ENCODE measurements at regions not wholly inside any gene's neighbourhood (a gene's known extent, or its start where the extent isn't known, plus 50 kb on each side); places are given as distances from the start of the nearest gene placed in this dataset.

- H3K9me3 ChIP-seq = no peaks in the 10 kb centered on the region
- intact Hi-C loops (cut with DNase I) = no loop called here
- TF ChIP-seq CTCF (IDR thresholded peaks at IDR 0.05) = no peak
- ATAC-seq = no peak
- DNase-seq = no peak
- H3K27me3 ChIP-seq = no peaks in the 10 kb centered on the region
- no peaks in the 10 kb centered on the region for H3K4me1 ChIP-seq
- H3K36me3 ChIP-seq = no peaks in the 10 kb centered on the region
- no peak overlapping the region for H3K4me3 ChIP-seq
- no peak overlapping the region for H3K27ac ChIP-seq
Measured at GRCh38 chr15:31161951-31162350, 60.4 kb upstream of the TRPM1 start.

- Histone ChIP-seq H3K27me3 (no peaks in the 10 kb centered on the region), H3K4me3 (no peak overlapping the region), H3K27ac (no peak overlapping the region), H3K9me3 (no peaks in the 10 kb centered on the region), H3K36me3 (no peaks in the 10 kb centered on the region), H3K4me1 (no peaks in the 10 kb centered on the region)
- TF ChIP-seq CTCF (IDR thresholded peaks at IDR 0.05) = no peak
- intact Hi-C loops (cut with DNase I) = no loop called here
- no peak for DNase-seq
- no peak for ATAC-seq
Measured at GRCh38 chr15:31162721-31163510, 61.4 kb upstream of the TRPM1 start.

GRCh38 chr15:31163769-31164572 is 62.4 kb upstream of the TRPM1 start:
- H3K36me3 ChIP-seq = no peaks in the 10 kb centered on the region
- TF ChIP-seq CTCF (IDR thresholded peaks at IDR 0.05) = no peak
- no peak overlapping the region for H3K4me3 ChIP-seq
- ATAC-seq = no peak
- DNase-seq = no peak
- H3K27ac ChIP-seq = no peak overlapping the region
- H3K4me1 ChIP-seq = no peaks in the 10 kb centered on the region
- no peaks in the 10 kb centered on the region for H3K27me3 ChIP-seq
- H3K9me3 ChIP-seq = no peaks in the 10 kb centered on the region
- intact Hi-C loops (cut with DNase I) = no loop called here

- Histone ChIP-seq H3K4me3 (no peak overlapping the region), H3K27me3 (no peaks in the 10 kb centered on the region), H3K27ac (no peak overlapping the region), H3K36me3 (no peaks in the 10 kb centered on the region), H3K4me1 (no peaks in the 10 kb centered on the region), H3K9me3 (no peaks in the 10 kb centered on the region)
- TF ChIP-seq CTCF (IDR thresholded peaks at IDR 0.05) = no peak
- ATAC-seq = no peak
- no peak for DNase-seq
- intact Hi-C loops (cut with DNase I) = no loop called here
Measured at GRCh38 chr15:31164573-31164912, 63.0 kb upstream of the TRPM1 start.

GRCh38 chr15:31169558-31169957 is 68.0 kb upstream of the TRPM1 start:
- H3K4me1 ChIP-seq = no peaks in the 10 kb centered on the region
- DNase-seq (no peak), ATAC-seq (no peak)
- intact Hi-C loops (cut with DNase I) = no loop called here
- H3K4me3 ChIP-seq = no peak overlapping the region
- H3K9me3 ChIP-seq = no peaks in the 10 kb centered on the region
- no peak for TF ChIP-seq CTCF (IDR thresholded peaks at IDR 0.05)
- no peaks in the 10 kb centered on the region for H3K36me3 ChIP-seq
- H3K27me3 ChIP-seq = no peaks in the 10 kb centered on the region
- H3K27ac ChIP-seq = no peak overlapping the region

Data from upper lobe of right lung (tissue), 1 donor.